Mesenchymal stem cell (in vitro differentiated cells and primary cell): ENCODE measurements at regions not wholly inside any gene's neighbourhood (a gene's known extent, or its start where the extent isn't known, plus 50 kb on each side); places are given as distances from the start of the nearest gene placed in this dataset.

Experiments used
- DNase-seq: peaks from one replicate; pipeline ENCODE4 v3.0.0-alpha.2; 2013
- H2AFZ ChIP-seq: one replicate; pipeline ENCODE4 v1.6.1; 2013; ENCODE audit warnings: low read depth, mild to moderate bottlenecking, control low read depth, inconsistent platforms, low read length, moderate library complexity
- H2AK5ac ChIP-seq: 2 replicates; pipeline ENCODE4 v1.6.1; 2013; ENCODE audit warnings: low read length, moderate library complexity, mild to moderate bottlenecking, inconsistent platforms; ENCODE audit not compliant: severe bottlenecking
- H2BK120ac ChIP-seq: one replicate; pipeline ENCODE4 v1.6.1; 2013; ENCODE audit warnings: low read depth, mild to moderate bottlenecking, inconsistent platforms, low read length, moderate library complexity
- H2BK12ac ChIP-seq, 2 experiments: one replicate each; pipeline ENCODE4 v1.6.1; 2013; ENCODE audit warnings: inconsistent platforms in 2 of 2, low read length in 2 of 2, mild to moderate bottlenecking in 2 of 2, moderate library complexity in 2 of 2, control low read depth in 1 of 2
- H2BK15ac ChIP-seq: one replicate; pipeline ENCODE4 v1.6.1; 2013; ENCODE audit warnings: mild to moderate bottlenecking, low read depth, inconsistent platforms; ENCODE audit not compliant: poor library complexity, severe bottlenecking
- H2BK5ac ChIP-seq: 2 replicates; pipeline ENCODE4 v1.6.1; 2013; ENCODE audit warnings: low read depth, mild to moderate bottlenecking, low read length, control low read depth, inconsistent platforms; ENCODE audit not compliant: poor library complexity, severe bottlenecking
- H3K14ac ChIP-seq, 2 experiments: one replicate each; pipeline ENCODE4 v1.6.1; 2013; ENCODE audit warnings: inconsistent platforms in 2 of 2, low read length in 2 of 2, control low read depth in 1 of 2, mild to moderate bottlenecking in 1 of 2, moderate library complexity in 1 of 2
- H3K18ac ChIP-seq, 2 experiments: one replicate each; pipeline ENCODE4 v1.6.1; 2013; ENCODE audit warnings: inconsistent platforms in 2 of 2, low read length in 2 of 2, control low read depth in 1 of 2, low read depth in 1 of 2, mild to moderate bottlenecking in 1 of 2
- H3K23ac ChIP-seq, 2 experiments: one replicate each; pipeline ENCODE4 v1.6.1; 2013; ENCODE audit warnings: inconsistent platforms in 2 of 2, low read length in 2 of 2, mild to moderate bottlenecking in 2 of 2, moderate library complexity in 2 of 2, control low read depth in 1 of 2
- H3K27ac ChIP-seq: 2 replicates; pipeline ENCODE4 v1.5.1; 2013; ENCODE audit warnings: mild to moderate bottlenecking, moderate library complexity, low read length, control low read depth, inconsistent platforms; ENCODE audit not compliant: poor library complexity, severe bottlenecking
- H3K27me3 ChIP-seq, 2 experiments: 2 replicates each; pipeline versions ENCODE4 v1.6.1 to v1.7.0; 2013; ENCODE audit warnings: low read length in 2 of 2, mild to moderate bottlenecking in 2 of 2, moderate library complexity in 2 of 2, control low read depth in 1 of 2, inconsistent platforms in 1 of 2; ENCODE audit not compliant: control insufficient read depth in 1 of 2, insufficient read depth in 1 of 2
- H3K36me3 ChIP-seq, 2 experiments: 2 replicates each; pipeline versions ENCODE4 v1.6.1 to v1.7.0; 2013; ENCODE audit warnings: low read length in 2 of 2, control low read depth in 1 of 2, inconsistent platforms in 1 of 2, low read depth in 1 of 2, mild to moderate bottlenecking in 1 of 2; ENCODE audit not compliant: insufficient read depth in 2 of 2, control insufficient read depth in 1 of 2
- H3K4ac ChIP-seq, 2 experiments: one replicate each; pipeline ENCODE4 v1.6.1; 2013; ENCODE audit warnings: inconsistent platforms in 2 of 2, low read length in 2 of 2, mild to moderate bottlenecking in 2 of 2, moderate library complexity in 2 of 2, control low read depth in 1 of 2, low read depth in 1 of 2
- H3K4me1 ChIP-seq: 2 replicates; pipeline ENCODE4 v1.6.1; 2013; ENCODE audit warnings: low read depth, low read length, control low read depth; ENCODE audit not compliant: control insufficient read depth, insufficient read depth
- H3K4me2 ChIP-seq: 2 replicates; pipeline ENCODE4 v1.6.1; 2013; ENCODE audit warnings: low read length, mild to moderate bottlenecking, inconsistent platforms; ENCODE audit not compliant: poor library complexity, severe bottlenecking
- H3K4me3 ChIP-seq, 2 experiments: 2 replicates each; pipeline versions ENCODE4 v1.5.1 to v1.7.0; 2013; ENCODE audit warnings: low read length in 2 of 2, mild to moderate bottlenecking in 2 of 2, control low read depth in 1 of 2, low read depth in 1 of 2; ENCODE audit not compliant: insufficient read depth in 1 of 2
- H3K79me1 ChIP-seq: replicated peaks from 2 replicates; pipeline ENCODE4 v1.6.1; 2013; ENCODE audit warnings: mild to moderate bottlenecking, control low read depth, low read length, inconsistent platforms; ENCODE audit not compliant: poor library complexity, severe bottlenecking
- H3K9ac ChIP-seq: 2 replicates; pipeline ENCODE4 v1.7.0; 2013; ENCODE audit warnings: mild to moderate bottlenecking, low read length, moderate library complexity
- H3K9me3 ChIP-seq: 2 replicates; pipeline ENCODE4 v1.7.0; 2013; ENCODE audit warnings: mild to moderate bottlenecking, low read length; ENCODE audit not compliant: control insufficient read depth
- H4K8ac ChIP-seq: one replicate; pipeline ENCODE4 v1.6.1; 2013; ENCODE audit warnings: inconsistent platforms, mild to moderate bottlenecking, low read length, moderate library complexity
- H4K91ac ChIP-seq: one replicate; pipeline ENCODE4 v1.6.1; 2013; ENCODE audit warnings: mild to moderate bottlenecking, low read length, inconsistent platforms
- WGBS: methylation state at CpG from one replicate; pipeline ENCODE4 v1.1.7; 2013; ENCODE audit warnings: mixed read lengths; 5-methylcytosine and 5-hydroxymethylcytosine counted together

GRCh38 chr10:106280896-106281460 is 883.5 kb downstream of the SORCS1 start:
- Histone ChIP-seq H4K91ac (no peak overlapping the region), H2BK12ac (no peak overlapping the region), H2BK5ac (no peak overlapping the region), H3K79me1 (no peaks in the 10 kb centered on the region), H3K4ac (no peak overlapping the region), H2AK5ac (no peak overlapping the region), H2BK15ac (no peak overlapping the region), H3K4me1 (no peaks in the 10 kb centered on the region), H3K27ac (no peak overlapping the region), H3K4me2 (no peak overlapping the region), H2AFZ (no peak overlapping the region), H3K36me3 (no peaks in the 10 kb centered on the region), H3K23ac (no peak overlapping the region), H3K27me3 (no peaks in the 10 kb centered on the region), H3K9ac (no peak overlapping the region), H3K18ac (no peak overlapping the region), H2BK120ac (no peak overlapping the region), H3K4me3 (no peak overlapping the region), H3K9me3 (no peaks in the 10 kb centered on the region), H3K14ac (no peak overlapping the region), H4K8ac (no peak overlapping the region)
- whole genome bisulfite sequencing = 81% methylated on average over 7 of the region's 7 CpGs
- no peak for DNase-seq

- no peaks in the 10 kb centered on the region for H3K9me3 ChIP-seq
- H3K27me3 ChIP-seq = no peaks in the 10 kb centered on the region
- no peak overlapping the region for H2BK12ac ChIP-seq
- no peak overlapping the region for H2BK15ac ChIP-seq
- H3K9ac ChIP-seq = no peak overlapping the region
- no peak overlapping the region for H2BK5ac ChIP-seq
- no peak overlapping the region for H4K91ac ChIP-seq
- H3K4me2 ChIP-seq = no peak overlapping the region
- no peak overlapping the region for H2AFZ ChIP-seq
- DNase-seq = no peak
- no peak overlapping the region for H3K18ac ChIP-seq
- H3K4me3 ChIP-seq = no peak overlapping the region
- no peaks in the 10 kb centered on the region for H3K79me1 ChIP-seq
- no peak overlapping the region for H3K4ac ChIP-seq
- H2BK120ac ChIP-seq = no peak overlapping the region
- 41% methylated on average over 1 of the region's 1 CpG for WGBS
- no peaks in the 10 kb centered on the region for H3K4me1 ChIP-seq
- no peak overlapping the region for H3K14ac ChIP-seq
- no peaks in the 10 kb centered on the region for H3K36me3 ChIP-seq
- no peak overlapping the region for H2AK5ac ChIP-seq
- H4K8ac ChIP-seq = no peak overlapping the region
- H3K23ac ChIP-seq = no peak overlapping the region
- no peak overlapping the region for H3K27ac ChIP-seq
These were observed 886.1 kb downstream of the SORCS1 start for GRCh38 chr10:106278383-106278782.

GRCh38 chr10:106271237-106271636 is 893.3 kb downstream of the SORCS1 start:
- Histone ChIP-seq H2AFZ (no peak overlapping the region), H3K18ac (no peak overlapping the region), H3K4ac (no peak overlapping the region), H2BK15ac (no peak overlapping the region), H3K27me3 (no peaks in the 10 kb centered on the region), H3K4me1 (no peaks in the 10 kb centered on the region), H2BK12ac (no peak overlapping the region), H3K4me2 (no peak overlapping the region), H2BK120ac (no peak overlapping the region), H3K23ac (no peak overlapping the region), H3K9ac (no peak overlapping the region), H3K79me1 (no peaks in the 10 kb centered on the region), H3K36me3 (no peaks in the 10 kb centered on the region), H4K91ac (no peak overlapping the region), H3K27ac (no peak overlapping the region), H2BK5ac (no peak overlapping the region), H3K9me3 (no peaks in the 10 kb centered on the region), H4K8ac (no peak overlapping the region), H2AK5ac (no peak overlapping the region), H3K14ac (no peak overlapping the region), H3K4me3 (no peak overlapping the region)
- 68% methylated on average over 3 of the region's 3 CpGs for WGBS
- no peak for DNase-seq

- 83% methylated on average over 2 of the region's 2 CpGs for WGBS
These were observed 896.5 kb downstream of the SORCS1 start for GRCh38 chr10:106268000-106268399.

More at GRCh38 chr10:106268000-106268399, 896.5 kb downstream of the SORCS1 start:
- H4K91ac ChIP-seq = no peak overlapping the region
- no peak overlapping the region for H2BK15ac ChIP-seq
- H2AFZ ChIP-seq = no peak overlapping the region
- no peaks in the 10 kb centered on the region for H3K27me3 ChIP-seq
- H3K4me3 ChIP-seq = no peak overlapping the region
- no peaks in the 10 kb centered on the region for H3K36me3 ChIP-seq
- H3K4me1 ChIP-seq = no peaks in the 10 kb centered on the region
- H2BK5ac ChIP-seq = no peak overlapping the region
- no peak overlapping the region for H3K27ac ChIP-seq
- no peak overlapping the region for H3K18ac ChIP-seq
- H3K9me3 ChIP-seq = no peaks in the 10 kb centered on the region
- no peak overlapping the region for H3K9ac ChIP-seq
- no peak overlapping the region for H3K4me2 ChIP-seq
- H2BK12ac ChIP-seq = no peak overlapping the region
- H3K23ac ChIP-seq = no peak overlapping the region
- H2AK5ac ChIP-seq = no peak overlapping the region
- no peak overlapping the region for H3K4ac ChIP-seq
- H2BK120ac ChIP-seq = no peak overlapping the region
- no peak for DNase-seq
- no peak overlapping the region for H4K8ac ChIP-seq
- no peak overlapping the region for H3K14ac ChIP-seq
- no peaks in the 10 kb centered on the region for H3K79me1 ChIP-seq
